Occipital lobe (tissue), 1 donor: ENCODE measurements at regions not wholly inside any gene's neighbourhood (a gene's known extent, or its start where the extent isn't known, plus 50 kb on each side); places are given as distances from the start of the nearest gene placed in this dataset.

ENCODE experiments used
- DNase-seq: peaks from one replicate; lab custom pipeline; 2025; lab: John Stamatoyannopoulos, UW

DNA sequence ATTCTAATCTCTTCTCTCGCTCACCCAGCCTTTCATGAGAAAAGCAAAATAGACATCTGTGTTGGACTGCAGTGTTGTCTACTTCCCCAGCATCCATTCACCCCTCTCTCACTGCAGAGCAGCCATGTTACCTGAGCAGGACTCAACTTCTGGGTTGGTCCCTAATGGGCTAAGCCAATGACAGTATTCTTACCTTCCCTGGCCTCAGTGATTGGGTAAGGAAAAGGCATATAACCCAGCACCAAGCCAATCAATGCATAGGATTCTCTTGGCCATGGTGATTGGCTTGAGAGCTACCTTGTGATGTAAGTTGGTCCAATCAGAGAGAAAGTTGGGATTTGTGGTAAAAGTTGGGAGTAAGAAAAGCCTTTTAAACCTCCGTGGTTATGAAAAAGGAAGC, 99.8 kb upstream of the NECTIN1 start:
- DNase-seq: no peak

DNA sequence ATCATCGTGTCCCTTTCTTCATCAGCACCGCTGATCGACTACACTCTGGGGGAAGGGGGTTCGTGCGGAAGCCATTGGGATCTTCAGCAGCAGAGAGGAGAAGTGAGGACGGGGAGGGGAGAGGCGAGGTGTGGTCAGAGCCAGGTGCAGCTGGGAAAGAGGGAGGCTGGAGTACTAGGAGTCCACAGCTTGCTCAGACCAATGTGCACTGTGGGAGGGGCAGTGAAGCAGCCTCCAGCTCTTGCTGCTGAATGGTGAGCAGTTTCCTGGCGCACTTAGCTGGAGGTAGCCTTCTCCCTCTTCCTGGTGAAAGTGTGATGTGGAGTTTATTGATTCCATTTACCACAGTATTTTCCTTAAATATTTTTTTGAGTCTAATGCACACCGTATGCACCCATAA, 99.0 kb upstream of the NECTIN1 start:
- no peak for DNase-seq

DNA sequence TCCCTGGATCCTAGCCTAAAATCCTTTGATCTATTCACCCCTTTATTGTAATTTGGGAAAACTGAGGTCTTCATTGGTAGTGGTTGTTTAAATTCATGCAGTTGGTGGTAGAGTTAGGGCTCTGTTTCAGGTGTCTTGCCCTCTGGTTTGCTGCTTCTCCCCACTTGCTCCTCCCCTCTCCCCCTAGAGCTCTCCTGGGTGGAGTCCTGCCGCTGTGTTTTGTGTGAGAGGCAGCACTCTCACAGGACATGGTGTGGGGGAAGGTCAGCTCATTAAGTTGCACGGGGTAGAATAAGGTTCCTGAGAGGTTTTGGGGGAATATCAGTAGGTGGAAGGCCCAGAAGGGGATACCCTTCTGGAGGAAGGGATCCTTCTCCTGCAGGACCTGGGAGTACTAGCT, 98.1 kb upstream of the NECTIN1 start:
- DNase-seq: no peak

DNA sequence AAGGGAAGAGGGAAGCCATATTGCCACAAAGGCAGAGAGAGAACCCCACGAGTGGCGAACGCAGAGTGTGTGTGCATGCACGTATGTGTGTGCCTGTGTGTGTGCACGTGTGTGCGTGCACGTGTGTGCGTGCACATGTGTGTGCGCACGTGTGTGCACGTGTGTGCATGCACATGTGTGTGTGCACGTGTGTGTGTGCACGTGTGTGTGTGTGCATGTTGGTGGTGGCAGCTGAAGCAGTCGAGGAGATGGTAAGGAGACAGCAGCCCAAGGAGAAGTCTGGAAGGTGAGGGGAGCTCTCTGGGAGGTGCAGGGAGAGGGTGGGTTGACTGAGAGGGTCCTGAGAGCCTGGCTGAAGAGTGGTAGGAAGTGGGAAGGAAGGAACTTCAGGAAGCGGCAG, 94.1 kb upstream of the NECTIN1 start:
- DNase-seq: no peak

- DNase-seq: no peak
Measured at GRCh38 chr11:119816660-119817059, 87.7 kb upstream of the NECTIN1 start.

GRCh38 chr11:119814766-119815165, 85.8 kb upstream of the NECTIN1 start:
- DNase-seq: no peak

GRCh38 chr11:119810478-119811232, 81.7 kb upstream of the NECTIN1 start:
- no peak for DNase-seq

GRCh38 chr11:119809346-119809745, 80.3 kb upstream of the NECTIN1 start:
- no peak for DNase-seq

DNA sequence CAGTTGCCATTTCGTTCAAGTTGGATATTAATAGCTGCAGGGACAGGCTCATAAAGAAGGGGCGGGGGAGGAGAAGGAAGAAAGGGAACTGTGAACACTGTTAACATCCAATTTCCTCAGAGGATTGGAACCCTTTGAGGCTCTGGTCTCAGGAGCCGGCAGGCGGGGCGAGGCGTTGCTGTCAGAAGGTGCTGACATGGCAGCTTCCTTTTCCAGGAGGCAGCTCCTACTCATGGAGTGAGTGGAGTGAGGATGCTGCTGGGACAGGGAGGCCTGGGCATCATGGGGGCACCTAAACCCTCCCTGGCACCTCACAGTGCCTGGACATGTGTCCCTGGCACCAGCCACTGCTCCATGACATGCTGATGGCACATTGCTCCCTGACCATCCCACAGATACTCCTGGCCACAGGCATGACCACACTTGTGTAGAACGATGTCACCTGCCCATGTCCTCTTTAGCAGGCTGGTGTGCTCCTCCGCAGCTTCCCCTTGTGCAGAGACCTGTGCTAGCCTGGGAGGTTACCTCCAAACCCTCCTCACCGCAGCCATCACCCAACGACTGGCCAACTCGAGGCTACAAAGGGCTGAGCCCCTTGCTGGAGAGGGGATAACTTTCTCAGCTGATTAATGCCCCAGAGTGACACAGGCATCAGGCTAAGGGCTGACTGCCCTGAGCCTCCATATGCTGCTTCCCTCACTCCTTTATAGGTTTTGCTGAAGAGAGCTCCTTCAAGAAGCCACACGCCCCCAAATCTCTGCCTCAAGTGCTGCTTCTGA, 79.6 kb upstream of the NECTIN1 start:
- no peak for DNase-seq

DNA sequence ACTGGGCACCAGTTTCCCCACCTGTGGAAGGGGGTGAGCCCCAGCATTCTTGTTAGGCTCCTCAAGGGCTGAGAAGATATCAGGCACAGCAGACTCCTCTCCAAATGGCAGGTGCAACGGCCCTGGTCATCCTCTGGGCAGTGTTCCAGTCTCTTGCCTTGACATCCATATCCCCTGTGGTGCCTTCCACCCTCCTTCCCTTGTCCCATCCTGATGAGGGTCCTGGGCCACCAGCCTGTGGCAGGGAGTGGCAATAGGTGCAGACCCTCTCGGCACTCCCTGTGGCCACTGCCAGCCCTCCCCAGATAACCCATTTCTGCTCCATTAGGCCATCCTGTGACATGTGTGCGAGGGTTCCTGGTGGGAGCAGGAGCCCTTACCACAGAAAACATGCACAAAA, 78.8 kb upstream of the NECTIN1 start:
- no peak for DNase-seq

DNA sequence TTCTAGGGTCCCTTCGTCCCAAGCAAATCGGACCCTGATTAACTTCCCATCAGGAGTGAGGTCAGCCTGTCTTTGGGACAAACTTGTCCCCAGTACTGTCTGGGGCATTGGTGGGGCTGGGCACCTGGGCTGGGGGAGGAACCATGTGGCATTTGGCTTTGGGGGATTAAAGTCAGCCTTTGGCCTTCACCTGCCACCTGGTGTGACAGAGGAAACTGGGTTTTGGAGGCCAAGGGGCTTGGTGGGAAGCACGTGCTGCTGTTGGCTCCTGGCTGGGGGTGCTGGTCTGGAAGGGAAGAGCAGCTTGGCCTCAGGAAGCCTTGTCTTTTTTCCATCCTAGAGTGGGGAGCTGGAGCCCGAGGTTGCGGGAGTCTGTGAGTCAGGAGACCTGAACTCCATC, 78.4 kb upstream of the NECTIN1 start:
- DNase-seq: no peak

DNA sequence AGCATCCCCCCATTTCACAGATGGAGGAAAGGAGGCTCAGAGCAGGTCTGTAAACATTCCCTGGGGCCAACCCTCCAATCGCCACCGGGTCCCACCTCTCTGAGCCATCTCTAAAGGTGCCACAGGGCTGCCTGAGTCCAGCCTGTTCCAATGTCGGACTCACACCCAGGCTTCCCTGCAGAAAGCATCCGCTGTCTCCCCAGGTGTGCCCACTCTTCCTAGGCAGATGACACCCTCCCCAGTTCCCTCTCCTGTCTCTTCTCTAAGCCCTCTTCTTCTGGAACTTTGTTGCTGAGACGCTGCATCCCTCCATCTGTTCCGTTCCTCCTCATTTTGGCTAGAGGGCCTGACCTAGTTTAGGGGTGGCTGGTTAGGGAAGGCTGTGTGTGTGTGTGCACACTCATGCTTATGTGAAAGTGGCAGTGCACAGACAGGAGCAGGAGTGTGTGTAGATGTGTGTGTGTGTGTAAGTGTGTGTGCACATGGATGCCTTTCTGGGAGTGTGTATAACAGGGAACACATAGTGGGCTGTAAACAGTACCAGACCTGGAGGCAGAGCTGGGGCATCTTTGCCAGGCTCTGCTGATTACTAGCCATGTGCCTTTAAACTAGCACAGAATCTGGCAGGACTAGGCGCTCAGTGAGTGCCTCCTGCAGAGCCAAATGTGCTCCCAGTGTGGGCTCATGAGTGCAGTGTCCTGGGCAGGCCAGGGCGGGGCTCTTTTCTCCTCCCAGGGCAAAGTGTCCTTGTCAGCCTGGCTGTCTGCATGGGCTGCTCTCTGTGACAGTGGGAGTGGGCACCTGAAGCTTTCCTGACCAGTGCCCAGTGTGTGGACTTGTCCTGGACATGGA, 77.3 kb upstream of the NECTIN1 start:
- no peak for DNase-seq

DNA sequence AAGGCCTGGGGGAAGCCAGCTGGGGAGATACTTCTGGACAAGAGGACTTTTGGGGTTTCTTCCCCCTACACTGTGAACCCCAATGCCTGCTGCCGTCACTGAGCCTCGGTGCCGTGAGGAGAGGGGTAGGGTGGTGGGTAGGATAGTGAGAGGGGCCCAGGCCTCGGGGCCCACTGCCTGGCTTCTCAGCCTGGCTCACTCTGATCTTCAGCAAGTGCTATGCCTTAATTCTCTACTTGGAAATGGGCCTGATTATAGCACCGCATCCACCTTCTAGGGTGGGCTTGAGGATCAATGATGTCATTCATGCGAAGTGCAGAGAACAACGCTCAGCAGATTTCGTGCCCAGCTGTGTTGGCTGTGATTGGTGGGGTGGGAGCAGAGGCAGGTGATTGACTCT, 76.7 kb upstream of the NECTIN1 start:
- DNase-seq: no peak

DNA sequence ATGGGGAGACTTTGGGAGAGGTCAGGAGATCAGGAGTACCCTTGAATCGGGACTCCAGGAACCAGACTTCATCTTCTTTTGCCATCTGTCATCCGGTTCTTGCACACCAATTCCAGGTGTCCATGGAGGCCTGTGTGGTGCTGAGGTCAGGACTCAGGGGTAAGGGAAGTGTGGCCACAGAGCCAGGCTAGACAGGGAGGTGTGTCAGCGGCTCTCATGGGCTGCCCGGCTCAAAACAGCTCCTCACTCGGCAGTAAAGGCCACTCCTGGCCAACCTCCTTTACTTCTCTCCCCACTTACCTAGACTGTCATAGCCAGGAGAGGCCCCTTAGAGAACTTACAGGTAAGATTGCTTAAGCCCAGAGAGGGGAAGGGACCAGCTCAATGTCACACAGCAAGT, 75.7 kb upstream of the NECTIN1 start:
- DNase-seq: no peak

GRCh38 chr11:119803726-119804294, 74.8 kb upstream of the NECTIN1 start:
- no peak for DNase-seq

GRCh38 chr11:119803139-119803538, 74.1 kb upstream of the NECTIN1 start:
- no peak for DNase-seq

DNA sequence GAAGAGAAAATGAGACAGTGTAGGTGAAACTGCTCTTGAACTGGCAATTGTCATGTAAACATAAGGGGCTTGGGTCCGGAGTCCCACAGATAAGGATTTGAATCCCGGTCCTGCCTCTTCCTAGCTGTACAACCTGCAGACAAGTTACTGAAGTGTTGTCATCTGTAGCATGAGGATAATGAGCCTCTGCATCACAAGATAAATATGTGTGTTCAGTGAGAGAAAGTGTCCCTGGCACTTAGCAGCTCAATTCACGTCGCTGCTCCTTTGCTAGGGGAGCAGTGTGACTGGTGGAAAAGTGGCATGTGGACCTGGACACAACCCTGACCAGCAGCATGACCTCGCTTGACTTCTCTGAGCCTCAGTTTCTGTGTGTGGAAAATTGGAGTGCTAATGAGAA, 73.7 kb upstream of the NECTIN1 start:
- no peak for DNase-seq

- DNase-seq: no peak
Measured at GRCh38 chr11:119800619-119801018, 71.6 kb upstream of the NECTIN1 start.

DNA sequence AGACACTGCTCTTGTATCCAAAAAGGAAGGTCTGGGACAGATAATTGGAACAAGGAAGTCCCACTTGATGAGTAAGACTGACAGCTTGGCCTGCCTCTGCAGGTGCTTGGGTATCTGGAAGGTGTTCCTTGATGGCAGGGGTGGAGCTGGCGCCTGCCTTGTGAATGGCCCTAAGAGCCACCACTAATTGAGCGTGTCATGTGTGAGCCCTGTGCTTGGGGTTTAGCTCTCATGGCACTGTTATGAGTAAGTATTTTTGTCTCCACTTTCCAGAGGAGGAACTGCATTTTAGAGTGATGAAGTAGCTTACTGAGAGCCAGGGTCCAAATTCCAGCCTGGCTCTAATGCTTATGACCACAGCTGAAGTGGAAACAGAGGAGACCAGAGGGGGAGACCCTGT, 71.2 kb upstream of the NECTIN1 start:
- no peak for DNase-seq

DNA sequence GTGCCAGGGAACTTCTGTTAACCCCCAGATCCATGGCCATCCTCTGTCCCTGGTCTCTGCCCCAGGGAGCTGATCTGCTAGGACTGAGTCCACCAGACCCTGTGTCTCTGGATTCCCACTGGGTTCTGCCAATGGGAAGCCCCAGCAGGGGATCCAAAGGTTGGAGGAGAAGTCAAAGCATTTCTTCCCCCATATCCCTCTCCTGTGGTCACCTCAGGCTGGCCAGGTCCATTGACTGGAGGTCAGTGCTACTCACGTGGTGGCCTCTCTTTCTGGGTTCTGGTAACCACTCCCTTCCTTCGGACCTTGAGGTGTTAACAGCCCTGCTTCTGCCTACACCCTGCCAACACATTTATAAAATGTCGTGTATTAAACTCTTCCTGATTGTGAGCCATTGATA, 69.7 kb upstream of the NECTIN1 start:
- DNase-seq: no peak

DNA sequence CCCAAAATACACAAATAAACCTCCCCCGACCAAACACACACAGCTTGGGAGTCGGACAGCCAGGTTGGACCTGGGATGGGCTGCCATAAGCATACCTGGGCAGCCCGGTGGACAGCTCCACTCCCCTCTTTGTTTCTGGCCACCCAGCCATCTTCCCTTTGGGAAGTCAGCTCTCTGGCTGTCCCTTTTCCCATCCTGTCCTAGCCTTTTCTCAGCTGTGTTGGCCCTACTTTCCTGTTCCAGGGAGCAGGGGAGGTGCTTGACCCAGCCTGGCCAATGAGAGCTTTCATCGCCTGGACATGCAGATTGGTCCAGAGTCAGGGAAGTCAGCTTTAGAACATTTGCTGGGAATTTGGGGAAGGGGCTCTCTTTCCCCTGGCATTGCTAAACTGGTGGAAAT, 68.7 kb upstream of the NECTIN1 start:
- no peak for DNase-seq

DNA sequence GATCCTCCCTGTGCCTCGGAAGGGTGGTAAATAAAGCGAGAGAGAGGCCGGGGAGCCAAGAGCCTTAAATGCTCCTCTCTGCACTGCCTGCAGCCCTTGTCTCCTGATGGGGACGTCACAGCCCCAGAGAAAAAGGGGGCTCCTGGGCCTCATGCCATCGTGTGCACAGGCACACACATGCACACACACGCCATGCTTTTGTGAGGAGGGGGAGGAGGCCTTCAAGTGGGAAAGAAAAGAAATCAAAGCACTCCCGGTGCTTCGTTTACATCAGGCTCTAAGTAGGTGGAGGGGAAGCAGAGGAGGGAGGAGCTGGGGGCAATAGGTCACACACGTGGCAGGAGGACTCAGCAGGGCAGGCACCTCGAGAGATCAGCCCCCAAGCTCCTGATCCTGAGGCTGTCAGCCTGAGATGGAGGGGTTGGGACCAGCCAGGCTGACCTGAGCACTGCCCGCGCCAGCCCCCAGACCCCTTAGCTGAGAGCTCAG, 68.2 kb upstream of the NECTIN1 start:
- DNase-seq: no peak
